HG03354 (cell line): ENCODE measurements at regions not wholly inside any gene's neighbourhood (a gene's known extent, or its start where the extent isn't known, plus 50 kb on each side); places are given as distances from the start of the nearest gene placed in this dataset.
"Not testable (repeated sequence)": the region's sequence is repeated elsewhere in the genome, so short reads cannot be mapped to it uniquely, and the experiment has no call there.

ENCODE experiments used
- ATAC-seq: cut with Tn5 transposase; IDR thresholded peaks from one replicate; pipeline ENCODE4 v1.9.1; 2021; ENCODE audit warnings: mild to moderate bottlenecking; ENCODE audit not compliant: unreplicated experiment, poor library complexity, severe bottlenecking

GRCh38 chr6:125421836-125422235, 120.1 kb upstream of the HDDC2 start:
- no peak for ATAC-seq

- ATAC-seq = no peak
Observed at GRCh38 chr6:125423047-125423446, 121.3 kb upstream of the HDDC2 start.

GRCh38 chr6:125431971-125432370, 130.2 kb upstream of the HDDC2 start:
- ATAC-seq = no peak

DNA sequence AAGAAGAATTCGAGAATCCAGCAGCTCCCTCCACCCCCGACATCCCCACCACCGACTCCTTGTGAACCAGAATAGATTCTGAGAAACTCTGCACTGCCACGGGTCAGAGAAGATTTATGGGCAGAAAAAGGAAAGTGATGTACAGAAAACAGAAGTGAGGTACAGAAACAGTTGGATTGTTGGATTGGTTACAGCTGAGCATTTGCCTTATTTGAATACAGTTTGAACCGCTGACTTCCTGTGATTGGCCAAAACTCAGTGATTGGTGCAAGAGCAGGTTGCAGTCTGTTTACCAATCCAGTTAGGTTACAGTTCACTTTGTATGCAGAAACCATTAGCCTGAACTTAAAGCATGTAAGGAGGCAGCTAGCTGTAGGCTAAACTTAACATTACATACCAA, 131.2 kb upstream of the HDDC2 start:
- peak; percentile 80 for ATAC-seq

- ATAC-seq = no peak
Observed at GRCh38 chr6:125434760-125435159, 133.0 kb upstream of the HDDC2 start.

GRCh38 chr6:125439512-125439911, 137.7 kb upstream of the HDDC2 start:
- ATAC-seq = no peak

GRCh38 chr6:125444006-125444923, 142.5 kb upstream of the HDDC2 start:
- ATAC-seq = no peak

DNA sequence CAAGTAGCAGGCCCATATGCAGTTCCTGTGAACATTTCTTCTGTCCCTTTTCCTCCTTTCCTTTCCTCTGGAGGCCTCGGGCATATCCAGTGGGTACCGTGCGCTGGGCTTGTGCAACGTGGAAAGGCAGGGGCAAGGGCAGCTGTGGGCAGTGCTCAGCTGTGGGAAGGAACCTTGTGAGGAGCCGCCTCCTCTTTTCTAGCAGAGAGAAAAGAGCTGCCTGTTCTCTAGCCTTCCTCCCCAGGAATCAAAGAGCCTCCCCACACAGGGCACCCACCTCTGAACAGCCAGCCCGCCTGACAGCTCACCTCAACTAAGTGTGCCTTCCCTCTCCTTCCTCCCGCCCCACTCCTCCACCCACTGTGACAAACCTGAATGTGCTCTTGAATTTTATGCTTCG, 143.3 kb upstream of the HDDC2 start:
- ATAC-seq = no peak

- no peak for ATAC-seq
Observed at GRCh38 chr6:125446011-125446410, 144.2 kb upstream of the HDDC2 start.

DNA sequence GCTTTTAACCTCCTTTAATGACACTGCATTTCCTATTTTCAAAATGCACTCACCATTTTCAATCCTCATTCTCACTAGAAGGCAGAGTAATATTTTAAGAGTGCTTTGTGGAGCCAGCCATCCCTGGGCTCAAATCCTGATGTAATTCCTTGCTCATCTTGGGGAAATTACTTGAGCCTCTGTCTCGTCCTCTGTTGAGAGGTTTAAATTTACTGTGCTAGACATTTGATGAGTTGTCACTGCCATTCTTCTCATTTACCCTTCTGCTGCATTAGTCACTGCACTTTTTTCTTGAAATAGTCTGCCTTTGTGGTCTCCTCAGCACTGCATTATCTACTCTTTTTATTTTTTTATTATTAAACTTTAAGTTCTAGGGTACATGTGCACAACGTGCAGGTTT, 150.0 kb upstream of the HDDC2 start:
- ATAC-seq = no peak

- ATAC-seq = no peak
Observed at GRCh38 chr6:125453516-125453915, 151.7 kb upstream of the HDDC2 start.

DNA sequence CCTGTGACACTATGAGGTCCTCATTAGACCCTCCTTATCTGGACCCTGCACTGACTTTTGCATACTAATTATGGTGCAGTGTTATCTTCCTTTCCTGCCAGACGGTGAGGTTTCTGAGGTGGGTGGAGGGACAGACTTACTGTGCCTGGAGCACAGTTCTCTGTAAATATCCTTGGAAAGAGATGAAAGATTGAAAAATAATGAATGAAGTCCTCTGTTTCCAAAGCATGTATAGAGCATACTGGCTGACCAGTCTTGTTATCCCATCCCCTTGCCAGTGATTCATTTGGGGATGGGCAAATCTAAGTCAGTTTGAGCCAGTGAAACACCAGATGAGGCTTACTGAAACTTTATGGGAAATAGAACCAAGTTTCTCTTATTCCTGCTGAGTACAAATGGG, 152.6 kb upstream of the HDDC2 start:
- ATAC-seq = no peak

- not testable (repeated sequence) for ATAC-seq
Observed at GRCh38 chr6:125458493-125458892, 156.7 kb upstream of the HDDC2 start.

GRCh38 chr6:125465332-125465731, 163.6 kb upstream of the HDDC2 start:
- not testable (repeated sequence) for ATAC-seq

DNA sequence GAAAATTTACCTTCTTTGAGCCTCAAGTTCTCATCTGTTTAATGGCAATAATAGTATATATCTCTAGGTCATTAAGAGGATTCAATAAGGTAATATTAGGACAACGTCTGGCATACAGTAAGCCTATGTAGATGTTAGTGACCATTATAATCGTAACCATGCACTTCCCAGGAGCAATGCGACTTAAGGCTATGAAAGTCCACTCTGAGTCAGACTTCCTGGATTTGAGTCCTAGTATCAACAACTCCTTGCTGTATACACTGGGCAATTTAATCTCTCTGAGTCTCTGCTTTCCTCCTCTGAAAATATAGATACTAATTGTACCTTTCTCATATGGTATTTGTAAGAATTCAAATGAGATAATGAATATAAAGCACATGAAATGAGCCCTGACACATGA, 168.1 kb upstream of the HDDC2 start:
- ATAC-seq = no peak

DNA sequence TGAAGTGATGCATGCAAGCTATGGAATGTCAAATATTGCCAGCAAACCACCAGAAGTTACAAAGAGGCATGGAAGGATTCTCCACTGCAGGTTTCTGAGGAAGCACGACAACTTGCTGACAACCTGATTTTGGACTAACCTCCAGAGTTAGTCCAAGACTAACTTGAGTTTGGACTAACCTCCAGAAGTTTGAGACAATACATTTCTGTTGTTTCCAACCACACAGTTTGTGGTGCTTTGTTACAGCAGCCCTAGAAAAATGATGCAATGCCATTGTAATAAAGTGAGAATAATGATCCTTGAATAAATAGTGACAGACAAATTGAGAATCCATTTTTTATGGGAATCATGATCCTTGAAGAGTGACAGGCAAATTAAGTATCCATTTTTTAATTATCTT, 169.9 kb upstream of the HDDC2 start:
- ATAC-seq = no peak

DNA sequence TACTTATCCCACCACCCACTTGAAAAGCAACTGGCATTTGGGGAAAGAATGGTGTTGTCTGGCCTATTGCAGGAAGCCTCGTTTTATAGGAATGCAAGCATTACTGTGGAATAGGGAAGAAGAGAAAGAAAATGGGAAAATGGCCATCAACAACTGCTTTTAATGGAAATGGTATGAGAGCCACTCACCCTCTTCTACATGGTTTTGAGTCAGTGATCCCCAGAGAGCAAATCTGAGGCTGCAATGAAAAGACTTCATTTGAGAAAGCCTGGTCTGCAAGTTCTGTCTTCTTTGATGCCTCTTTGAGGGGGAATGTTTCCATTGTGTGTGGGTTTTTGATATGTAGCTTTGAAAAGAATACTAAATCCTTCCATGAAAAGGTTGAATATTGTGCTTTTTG, 172.3 kb upstream of the HDDC2 start:
- no peak for ATAC-seq

DNA sequence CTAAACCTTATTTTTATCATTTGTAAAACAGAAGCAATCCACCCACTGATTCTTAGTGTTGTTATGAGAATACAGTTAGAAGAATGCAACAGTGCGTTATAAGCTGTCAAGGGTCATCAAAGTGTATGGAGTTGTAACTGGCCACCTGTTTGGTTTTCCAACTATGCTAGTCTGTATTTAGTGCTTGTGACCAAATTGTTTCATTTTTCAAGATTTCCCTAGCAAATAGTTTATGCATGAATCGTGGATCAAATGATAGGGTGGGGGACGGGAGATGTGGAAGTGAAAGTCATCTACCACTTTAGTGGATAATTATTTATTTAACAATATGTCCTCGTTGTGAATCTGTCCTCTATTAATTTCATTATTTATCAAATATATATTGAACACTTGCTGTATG, 175.4 kb upstream of the HDDC2 start:
- ATAC-seq = no peak

- ATAC-seq = no peak
Observed at GRCh38 chr6:125477844-125478243, 176.1 kb upstream of the HDDC2 start.

GRCh38 chr6:125480146-125480545, 178.4 kb upstream of the HDDC2 start:
- ATAC-seq = no peak

GRCh38 chr6:125480571-125480970, 178.8 kb upstream of the HDDC2 start:
- ATAC-seq = no peak

DNA sequence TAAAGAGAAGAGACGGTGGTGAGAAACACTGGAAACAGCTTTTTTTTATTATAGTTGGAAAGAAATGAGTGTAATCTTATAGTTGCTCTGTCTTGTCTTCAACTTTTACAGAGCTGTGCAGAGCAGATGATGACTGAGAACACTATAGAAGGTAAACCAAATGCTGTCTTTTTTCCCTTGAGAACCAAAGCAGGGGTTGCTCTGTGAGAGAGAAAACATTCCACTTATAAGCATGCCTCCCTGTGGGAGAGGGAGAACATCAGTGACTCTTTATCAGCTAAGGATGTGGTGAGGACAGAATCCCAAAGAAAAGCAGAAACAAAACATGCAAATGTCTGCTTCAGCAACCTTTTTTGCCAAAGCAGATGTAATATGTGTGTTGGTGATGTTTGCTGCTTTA, 179.3 kb upstream of the HDDC2 start:
- ATAC-seq = no peak
